ENCODE measurements at regions not wholly inside any gene's neighbourhood (a gene's known extent, or its start where the extent isn't known, plus 50 kb on each side); places are given as distances from the start of the nearest gene placed in this dataset.

- WGBS, 3 donors: 82 to 94% (median 86%) methylated on average over 2 of the region's 2 CpGs
- TF ChIP-seq, protein P1, sequence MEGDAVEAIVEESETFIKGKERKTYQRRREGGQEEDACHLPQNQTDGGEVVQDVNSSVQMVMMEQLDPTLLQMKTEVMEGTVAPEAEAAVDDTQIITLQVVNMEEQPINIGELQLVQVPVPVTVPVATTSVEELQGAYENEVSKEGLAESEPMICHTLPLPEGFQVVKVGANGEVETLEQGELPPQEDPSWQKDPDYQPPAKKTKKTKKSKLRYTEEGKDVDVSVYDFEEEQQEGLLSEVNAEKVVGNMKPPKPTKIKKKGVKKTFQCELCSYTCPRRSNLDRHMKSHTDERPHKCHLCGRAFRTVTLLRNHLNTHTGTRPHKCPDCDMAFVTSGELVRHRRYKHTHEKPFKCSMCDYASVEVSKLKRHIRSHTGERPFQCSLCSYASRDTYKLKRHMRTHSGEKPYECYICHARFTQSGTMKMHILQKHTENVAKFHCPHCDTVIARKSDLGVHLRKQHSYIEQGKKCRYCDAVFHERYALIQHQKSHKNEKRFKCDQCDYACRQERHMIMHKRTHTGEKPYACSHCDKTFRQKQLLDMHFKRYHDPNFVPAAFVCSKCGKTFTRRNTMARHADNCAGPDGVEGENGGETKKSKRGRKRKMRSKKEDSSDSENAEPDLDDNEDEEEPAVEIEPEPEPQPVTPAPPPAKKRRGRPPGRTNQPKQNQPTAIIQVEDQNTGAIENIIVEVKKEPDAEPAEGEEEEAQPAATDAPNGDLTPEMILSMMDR (IDR thresholded peaks at IDR 0.05): no peak
- intact Hi-C loops (cut with DNase I): no loop called here
- no peaks in the 10 kb centered on the region for H3K4me1 ChIP-seq
- no peaks in the 10 kb centered on the region for H3K36me3 ChIP-seq (ENCODE audit: insufficient read depth in 1 of 2, low read depth in 1 of 2)
- H3K27me3 ChIP-seq (ENCODE audit: insufficient read depth in 3 of 3, low read length in 2 of 3): peaks cover 0 to 3% (median 0%) of the 10 kb centered on the region in 3 donors
- H3K27ac ChIP-seq: no peak overlapping the region
- DNase-seq (no peak), ATAC-seq (no peak)
- no peaks in the 10 kb centered on the region for H3K9me3 ChIP-seq
- no peak overlapping the region for H3K4me3 ChIP-seq
These were observed 402.3 kb upstream of the SMARCA2 start for GRCh38 chr9:1612886-1613285.

DNA sequence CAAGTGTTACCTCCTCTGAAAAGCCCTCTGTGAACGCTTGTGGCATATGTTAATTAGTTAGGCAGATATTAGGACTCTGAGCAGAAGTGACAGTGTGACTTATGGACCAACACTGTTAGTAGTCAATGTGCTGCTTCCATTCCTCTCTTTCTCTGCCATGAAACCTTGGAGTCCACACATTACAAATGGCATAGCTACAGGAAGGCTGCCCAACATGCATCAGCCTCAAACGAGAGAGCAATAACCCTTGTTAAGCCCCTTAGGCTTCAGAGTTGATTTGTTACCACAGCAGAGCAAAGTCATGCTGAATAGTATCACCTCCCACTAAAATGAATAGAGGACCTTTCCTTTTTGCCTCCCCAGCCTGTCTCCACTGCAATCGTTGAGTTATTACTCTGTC is 397.7 kb upstream of the SMARCA2 start:
- H3K9me3 ChIP-seq: no peaks in the 10 kb centered on the region
- H3K27ac ChIP-seq: no peak overlapping the region
- no peaks in the 10 kb centered on the region for H3K4me1 ChIP-seq
- WGBS, 3 donors: 75 to 83% (median 78%) methylated on average over 3 of the region's 3 CpGs
- H3K27me3 ChIP-seq (ENCODE audit: insufficient read depth in 3 of 3, low read length in 2 of 3): no peaks in the 10 kb centered on the region
- no peaks in the 10 kb centered on the region for H3K36me3 ChIP-seq (ENCODE audit: insufficient read depth in 1 of 2, low read depth in 1 of 2)
- TF ChIP-seq, protein P1 (IDR thresholded peaks at IDR 0.05): no peak
- ATAC-seq (no peak), DNase-seq (no peak)
- intact Hi-C loops (cut with DNase I): loop anchor here in 1 of 2 donors (5.0 kb wide), 1 partner anchor 520 kb away; no protein-coding TSS in a partner anchor
- H3K4me3 ChIP-seq: no peak overlapping the region

GRCh38 chr9:1619915-1620710 is 395.0 kb upstream of the SMARCA2 start:
- ATAC-seq (no peak), DNase-seq (no peak)
- H3K4me1 ChIP-seq: no peaks in the 10 kb centered on the region
- H3K36me3 ChIP-seq (ENCODE audit: insufficient read depth in 1 of 2, low read depth in 1 of 2): no peaks in the 10 kb centered on the region
- 59 to 62% (median 60%) methylated on average over 8 of the region's 8 CpGs for WGBS, 3 donors
- TF ChIP-seq, protein P1 (IDR thresholded peaks at IDR 0.05): peak; percentile 25
- no peaks in the 10 kb centered on the region for H3K9me3 ChIP-seq
- H3K27ac ChIP-seq: no peak overlapping the region
- intact Hi-C loops (cut with DNase I): loop anchor here in 1 of 2 donors (5.0 kb wide), 1 partner anchor 523 kb away; no protein-coding TSS in a partner anchor
- no peak overlapping the region for H3K4me3 ChIP-seq
- no peaks in the 10 kb centered on the region for H3K27me3 ChIP-seq (ENCODE audit: insufficient read depth in 3 of 3, low read length in 2 of 3)

- no peak for DNase-seq
- Histone ChIP-seq H3K4me1 (no peaks in the 10 kb centered on the region), H3K27ac (no peak overlapping the region), H3K27me3 (ENCODE audit: insufficient read depth in 3 of 3, low read length in 2 of 3) (peaks cover 0 to 3% (median 0%) of the 10 kb centered on the region in 3 donors), H3K9me3 (no peaks in the 10 kb centered on the region), H3K36me3 (ENCODE audit: insufficient read depth in 1 of 2, low read depth in 1 of 2) (no peaks in the 10 kb centered on the region), H3K4me3 (no peak overlapping the region)
- WGBS, 3 donors: 71 to 88% (median 76%) methylated on average over 2 of the region's 2 CpGs
- ATAC-seq: no peak
- intact Hi-C loops (cut with DNase I): no loop called here
- TF ChIP-seq, protein P1 (IDR thresholded peaks at IDR 0.05): no peak
These were observed 377.7 kb upstream of the SMARCA2 start for GRCh38 chr9:1637401-1637800.
